H9 (cell line): ENCODE measurements at regions not wholly inside any gene's neighbourhood (a gene's known extent, or its start where the extent isn't known, plus 50 kb on each side); places are given as distances from the start of the nearest gene placed in this dataset.

Experiments
- DNase-seq: peaks from one replicate; pipeline ENCODE4 v3.0.0-alpha.2; 2017
- H2AFZ ChIP-seq: one replicate; pipeline ENCODE4 v1.6.1; 2013; ENCODE audit warnings: mild to moderate bottlenecking, low read length, control low read depth, moderate library complexity
- H2AK5ac ChIP-seq: 2 replicates; pipeline ENCODE4 v1.6.1; 2013; ENCODE audit warnings: low read length, control low read depth, mixed read lengths; ENCODE audit not compliant: insufficient read length
- H2BK120ac ChIP-seq: one replicate; pipeline ENCODE4 v1.6.1; 2013; ENCODE audit warnings: low read depth, mild to moderate bottlenecking, low read length, control low read depth, inconsistent platforms; ENCODE audit not compliant: poor library complexity, severe bottlenecking
- H2BK12ac ChIP-seq: 2 replicates; pipeline ENCODE4 v1.6.1; 2013; ENCODE audit warnings: low read length, control low read depth, mixed read lengths, low read depth; ENCODE audit not compliant: insufficient read length
- H2BK15ac ChIP-seq: 2 replicates; pipeline ENCODE4 v1.6.1; 2013; ENCODE audit warnings: low read depth, low read length, control low read depth
- H2BK20ac ChIP-seq: one replicate; pipeline ENCODE4 v1.6.1; 2013; ENCODE audit warnings: low read depth, mild to moderate bottlenecking, low read length, control low read depth, inconsistent platforms; ENCODE audit not compliant: poor library complexity, severe bottlenecking
- H2BK5ac ChIP-seq: 2 replicates; pipeline ENCODE4 v1.6.1; 2013; ENCODE audit warnings: low read length, control low read depth, mixed read lengths; ENCODE audit not compliant: insufficient read length
- H3K14ac ChIP-seq: 2 replicates; pipeline ENCODE4 v1.6.1; 2013; ENCODE audit warnings: low read length, control low read depth; ENCODE audit not compliant: insufficient read depth
- H3K18ac ChIP-seq: 2 replicates; pipeline ENCODE4 v1.6.1; 2013; ENCODE audit warnings: low read depth, mild to moderate bottlenecking, mixed read lengths, low read length, control low read depth; ENCODE audit not compliant: insufficient read length
- H3K23ac ChIP-seq: 2 replicates; pipeline ENCODE4 v1.6.1; 2013; ENCODE audit warnings: low read length, control low read depth, mixed read lengths, low read depth; ENCODE audit not compliant: insufficient read length
- H3K23me2 ChIP-seq: 2 replicates; pipeline ENCODE4 v1.6.1; 2013; ENCODE audit warnings: low read depth, mild to moderate bottlenecking, mixed read lengths, low read length, control low read depth; ENCODE audit not compliant: insufficient read length, poor library complexity, severe bottlenecking
- H3K27ac ChIP-seq: 2 replicates; pipeline ENCODE4 v1.5.1; 2013; ENCODE audit warnings: low read length, control low read depth, mixed read lengths, low read depth; ENCODE audit not compliant: insufficient read length
- H3K27me3 ChIP-seq: 2 replicates; pipeline ENCODE4 v1.6.1; 2013; ENCODE audit warnings: low read length, control low read depth, inconsistent platforms; ENCODE audit not compliant: insufficient read depth
- H3K4ac ChIP-seq: 2 replicates; pipeline ENCODE4 v1.6.1; 2013; ENCODE audit warnings: low read depth, mild to moderate bottlenecking, control low read depth, inconsistent platforms, low read length, moderate library complexity
- H3K4me1 ChIP-seq: 2 replicates; pipeline ENCODE4 v1.6.1; 2013; ENCODE audit warnings: low read length, control low read depth, inconsistent platforms; ENCODE audit not compliant: insufficient read depth
- H3K4me2 ChIP-seq: 2 replicates; pipeline ENCODE4 v1.6.1; 2013; ENCODE audit warnings: low read length, control low read depth, mixed read lengths; ENCODE audit not compliant: insufficient read length, insufficient read depth
- H3K56ac ChIP-seq: 2 replicates; pipeline ENCODE4 v1.6.1; 2013; ENCODE audit warnings: low read depth, mild to moderate bottlenecking, mixed read lengths, low read length, control low read depth; ENCODE audit not compliant: insufficient read length
- H3K79me1 ChIP-seq: 2 replicates; pipeline ENCODE4 v1.6.1; 2013; ENCODE audit warnings: low read depth, mild to moderate bottlenecking, moderate library complexity, low read length, control low read depth, inconsistent platforms; ENCODE audit not compliant: insufficient read depth, poor library complexity, severe bottlenecking
- H3K79me2 ChIP-seq: 2 replicates; pipeline ENCODE4 v1.6.1; 2013; ENCODE audit warnings: low read length, control low read depth, inconsistent platforms; ENCODE audit not compliant: insufficient read depth
- H3K9ac ChIP-seq: 2 replicates; pipeline ENCODE4 v1.6.1; 2013; ENCODE audit warnings: low read length, control low read depth, mixed read lengths; ENCODE audit not compliant: insufficient read length; ENCODE audit errors: extremely low read depth
- H3K9me3 ChIP-seq: one replicate; pipeline ENCODE4 v1.6.1; 2013; ENCODE audit warnings: low read depth, low read length, inconsistent platforms; ENCODE audit not compliant: control insufficient read depth
- H3T11ph ChIP-seq: one replicate; pipeline ENCODE4 v1.6.1; 2013; ENCODE audit warnings: mild to moderate bottlenecking, low read length, control low read depth, inconsistent platforms
- H4K20me1 ChIP-seq: one replicate; pipeline ENCODE4 v1.6.1; 2013; ENCODE audit not compliant: control insufficient read depth, insufficient read length, insufficient read depth
- H4K5ac ChIP-seq: 2 replicates; pipeline ENCODE4 v1.6.1; 2013; ENCODE audit warnings: low read depth, mild to moderate bottlenecking, mixed read lengths, low read length, control low read depth; ENCODE audit not compliant: insufficient read length
- H4K8ac ChIP-seq: replicated peaks from 2 replicates; pipeline ENCODE4 v1.6.1; 2013; ENCODE audit warnings: low read length, control low read depth, mixed read lengths, low read depth; ENCODE audit not compliant: insufficient read length
- H4K91ac ChIP-seq: 2 replicates; pipeline ENCODE4 v1.6.1; 2013; ENCODE audit warnings: low read depth, mild to moderate bottlenecking, moderate library complexity, mixed read lengths, low read length, control low read depth; ENCODE audit not compliant: insufficient read length
- H3K27ac Mint-ChIP-seq, 3 experiments: 2 replicates in 2 of 3; 3 replicates in 1 of 3; pipeline ENCODE4 v1.8.0; 2020 to 2021; ENCODE audit warnings: mixed read lengths in 3 of 3, mild to moderate bottlenecking in 1 of 3, moderate library complexity in 1 of 3
- H3K27me3 Mint-ChIP-seq: 2 replicates; pipeline ENCODE4 v1.8.0; 2021; ENCODE audit warnings: low read depth, mild to moderate bottlenecking, moderate library complexity, mixed read lengths
- H3K36me3 Mint-ChIP-seq, 3 experiments: 2 replicates in 2 of 3; 3 replicates in 1 of 3; pipeline ENCODE4 v1.8.0; 2020 to 2021; ENCODE audit warnings: low read depth in 3 of 3, mixed read lengths in 3 of 3; ENCODE audit not compliant: insufficient read depth in 1 of 3
- H3K4me1 Mint-ChIP-seq, 2 experiments: 2 replicates each; pipeline ENCODE4 v1.8.0; 2020; ENCODE audit warnings: mixed read lengths in 2 of 2
- H3K4me3 Mint-ChIP-seq, 2 experiments: 2 replicates in 1 of 2; 3 replicates in 1 of 2; pipeline ENCODE4 v1.8.0; 2020 to 2021; ENCODE audit warnings: mild to moderate bottlenecking in 2 of 2, mixed read lengths in 2 of 2, moderate library complexity in 1 of 2
- H3K9me3 Mint-ChIP-seq, 2 experiments: 2 replicates in 1 of 2; 3 replicates in 1 of 2; pipeline ENCODE4 v1.8.0; 2020; ENCODE audit warnings: mild to moderate bottlenecking in 2 of 2, mixed read lengths in 2 of 2, moderate library complexity in 1 of 2
- WGBS: extraction: QIAGEN DNeasy Blood & Tissue Kit; methylation state at CpG from one replicate; pipeline ENCODE4 v1.1.7; 2013; ENCODE audit warnings: missing lambda C conversion rate, low lambda C conversion rate, mixed read lengths; ENCODE audit not compliant: insufficient read length; ENCODE audit errors: extremely low coverage; 5-methylcytosine and 5-hydroxymethylcytosine counted together
- TF ChIP-seq, protein P1 (sequence below): fragments of 200-600 bp; sonication (generic); conservative IDR thresholded peaks from 3 replicates; pipeline ENCODE4 v1.8.0; 2021; ENCODE audit warnings: antibody characterized with exemption, mild to moderate bottlenecking

DNA sequence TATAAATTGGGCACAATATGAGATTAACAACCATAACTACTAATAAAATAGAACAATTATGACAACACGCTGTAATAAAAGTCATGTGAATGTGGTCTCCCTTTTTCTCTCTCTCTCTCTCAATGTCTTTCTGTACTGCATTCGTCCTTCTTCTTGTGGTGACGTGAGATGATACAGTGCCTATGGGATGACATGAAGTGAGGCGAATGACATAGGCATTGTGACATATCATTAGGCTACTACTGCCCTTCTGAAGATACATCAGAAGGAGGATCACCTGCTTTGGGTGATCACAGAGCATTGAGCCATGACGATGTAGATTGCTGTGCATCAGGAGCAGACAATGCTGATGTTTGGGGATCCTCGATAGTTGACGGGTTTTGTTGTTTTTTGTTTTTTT, 171.6 kb downstream of the HERPUD2 start:
- Histone ChIP-seq H3K14ac (no peak overlapping the region), H3K27me3 (no peaks in the 10 kb centered on the region), H3K9me3 (no peaks in the 10 kb centered on the region), H4K5ac (no peak overlapping the region), H3K23me2 (no peaks in the 10 kb centered on the region), H3K9ac (no peak overlapping the region), H2AFZ (no peak overlapping the region), H2BK5ac (no peak overlapping the region), H2BK120ac (no peak overlapping the region), H2BK12ac (no peak overlapping the region), H2AK5ac (no peak overlapping the region), H3K79me2 (no peaks in the 10 kb centered on the region), H3T11ph (no peak overlapping the region), H3K18ac (no peak overlapping the region), H2BK15ac (no peak overlapping the region), H4K8ac (no peak overlapping the region), H3K79me1 (no peaks in the 10 kb centered on the region), H3K23ac (no peak overlapping the region), H3K4ac (no peak overlapping the region), H4K20me1 (no peaks in the 10 kb centered on the region), H3K27ac (no peak overlapping the region), H3K4me1 (no peaks in the 10 kb centered on the region), H2BK20ac (no peak overlapping the region), H3K56ac (no peak overlapping the region), H4K91ac (no peak overlapping the region), H3K4me2 (no peak overlapping the region)
- Mint-ChIP-seq H3K9me3 (no peaks in the 10 kb centered on the region), H3K27me3 (peaks cover 26% of the 10 kb centered on the region), H3K27ac (no peak overlapping the region), H3K36me3 (no peaks in the 10 kb centered on the region), H3K4me1 (0 out of 4 replicates have a peak, but pooled peaks cover 0 to 2% of the 10 kb centered on the region in 2 experiments), H3K4me3 (no peak overlapping the region)
- DNase-seq: no peak
- TF ChIP-seq, protein P1, sequence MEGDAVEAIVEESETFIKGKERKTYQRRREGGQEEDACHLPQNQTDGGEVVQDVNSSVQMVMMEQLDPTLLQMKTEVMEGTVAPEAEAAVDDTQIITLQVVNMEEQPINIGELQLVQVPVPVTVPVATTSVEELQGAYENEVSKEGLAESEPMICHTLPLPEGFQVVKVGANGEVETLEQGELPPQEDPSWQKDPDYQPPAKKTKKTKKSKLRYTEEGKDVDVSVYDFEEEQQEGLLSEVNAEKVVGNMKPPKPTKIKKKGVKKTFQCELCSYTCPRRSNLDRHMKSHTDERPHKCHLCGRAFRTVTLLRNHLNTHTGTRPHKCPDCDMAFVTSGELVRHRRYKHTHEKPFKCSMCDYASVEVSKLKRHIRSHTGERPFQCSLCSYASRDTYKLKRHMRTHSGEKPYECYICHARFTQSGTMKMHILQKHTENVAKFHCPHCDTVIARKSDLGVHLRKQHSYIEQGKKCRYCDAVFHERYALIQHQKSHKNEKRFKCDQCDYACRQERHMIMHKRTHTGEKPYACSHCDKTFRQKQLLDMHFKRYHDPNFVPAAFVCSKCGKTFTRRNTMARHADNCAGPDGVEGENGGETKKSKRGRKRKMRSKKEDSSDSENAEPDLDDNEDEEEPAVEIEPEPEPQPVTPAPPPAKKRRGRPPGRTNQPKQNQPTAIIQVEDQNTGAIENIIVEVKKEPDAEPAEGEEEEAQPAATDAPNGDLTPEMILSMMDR: no peak
- WGBS: no CpG with 5 or more reads among the region's 7 CpGs
